ENCODE measurements at regions not wholly inside any gene's neighbourhood (a gene's known extent, or its start where the extent isn't known, plus 50 kb on each side); places are given as distances from the start of the nearest gene placed in this dataset.

DNA sequence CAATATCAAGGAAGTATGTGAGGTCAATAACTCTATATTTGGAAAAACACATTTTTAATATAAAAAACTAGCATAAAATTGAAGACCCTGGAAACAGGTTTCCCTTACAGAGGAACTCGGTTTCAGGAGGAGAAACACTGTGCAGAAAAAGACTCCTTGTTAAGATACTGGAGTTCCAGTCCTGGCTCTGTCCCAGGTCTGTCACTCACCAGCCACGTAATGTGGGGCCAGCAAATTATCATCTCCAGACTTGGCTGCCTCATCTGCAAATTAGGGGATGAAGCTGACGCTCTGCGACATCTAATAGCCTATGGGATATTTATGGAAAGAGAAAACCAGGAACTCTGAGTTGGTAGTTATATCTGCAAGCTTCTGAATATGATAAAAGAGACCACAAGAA lies 702.7 kb downstream of the EPHA7 start:
- H3K9me3 Mint-ChIP-seq = no peaks in the 10 kb centered on the region
- H3K4me1 Mint-ChIP-seq = no peaks in the 10 kb centered on the region
- intact Hi-C loops (cut with micrococcal nuclease) = no loop called here
- H3K27ac Mint-ChIP-seq = no peak overlapping the region
- no peaks in the 10 kb centered on the region for H3K27me3 Mint-ChIP-seq
- POLR2A ChIA-PET = no interaction called here
- H3K4me3 Mint-ChIP-seq = no peak overlapping the region
- CTCF ChIA-PET = no interaction called here
- TF ChIP-seq, protein P1, sequence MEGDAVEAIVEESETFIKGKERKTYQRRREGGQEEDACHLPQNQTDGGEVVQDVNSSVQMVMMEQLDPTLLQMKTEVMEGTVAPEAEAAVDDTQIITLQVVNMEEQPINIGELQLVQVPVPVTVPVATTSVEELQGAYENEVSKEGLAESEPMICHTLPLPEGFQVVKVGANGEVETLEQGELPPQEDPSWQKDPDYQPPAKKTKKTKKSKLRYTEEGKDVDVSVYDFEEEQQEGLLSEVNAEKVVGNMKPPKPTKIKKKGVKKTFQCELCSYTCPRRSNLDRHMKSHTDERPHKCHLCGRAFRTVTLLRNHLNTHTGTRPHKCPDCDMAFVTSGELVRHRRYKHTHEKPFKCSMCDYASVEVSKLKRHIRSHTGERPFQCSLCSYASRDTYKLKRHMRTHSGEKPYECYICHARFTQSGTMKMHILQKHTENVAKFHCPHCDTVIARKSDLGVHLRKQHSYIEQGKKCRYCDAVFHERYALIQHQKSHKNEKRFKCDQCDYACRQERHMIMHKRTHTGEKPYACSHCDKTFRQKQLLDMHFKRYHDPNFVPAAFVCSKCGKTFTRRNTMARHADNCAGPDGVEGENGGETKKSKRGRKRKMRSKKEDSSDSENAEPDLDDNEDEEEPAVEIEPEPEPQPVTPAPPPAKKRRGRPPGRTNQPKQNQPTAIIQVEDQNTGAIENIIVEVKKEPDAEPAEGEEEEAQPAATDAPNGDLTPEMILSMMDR (IDR thresholded peaks at IDR 0.05) = no peak
- ATAC-seq (ENCODE audit: low read depth) = no peak
- no peak for DNase-seq
- H3K36me3 Mint-ChIP-seq (ENCODE audit: low read depth) = no peaks in the 10 kb centered on the region

DNA sequence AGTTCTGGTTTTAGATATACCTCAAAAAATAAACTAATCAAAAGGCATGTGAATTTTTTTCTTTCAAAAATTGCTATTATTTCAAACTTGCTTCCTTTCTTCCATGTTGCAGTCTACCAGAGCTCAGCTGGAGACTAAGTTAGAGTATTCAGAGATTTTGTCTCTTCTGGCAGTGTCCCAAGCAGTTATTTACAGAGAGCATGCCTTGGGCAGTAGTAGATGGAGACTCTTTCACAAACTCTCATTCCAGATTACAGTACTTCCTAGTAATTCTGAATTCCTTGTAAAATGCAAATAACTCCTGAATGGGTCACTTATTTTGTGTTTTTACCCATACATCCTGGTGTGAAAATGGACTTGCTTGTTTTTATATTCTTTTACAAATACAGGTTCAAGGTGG lies 703.4 kb downstream of the EPHA7 start:
- TF ChIP-seq, protein P1 (IDR thresholded peaks at IDR 0.05) = no peak
- peaks cover under 1% of the 10 kb centered on the region for H3K9me3 Mint-ChIP-seq
- ChIA-PET POLR2A (no interaction called here), CTCF (no interaction called here)
- H3K36me3 Mint-ChIP-seq (ENCODE audit: low read depth) = no peaks in the 10 kb centered on the region
- no peaks in the 10 kb centered on the region for H3K27me3 Mint-ChIP-seq
- H3K4me1 Mint-ChIP-seq = no peaks in the 10 kb centered on the region
- intact Hi-C loops (cut with micrococcal nuclease) = no loop called here
- ATAC-seq (ENCODE audit: low read depth) (no peak), DNase-seq (no peak)
- no peak overlapping the region for H3K27ac Mint-ChIP-seq
- no peak overlapping the region for H3K4me3 Mint-ChIP-seq

DNA sequence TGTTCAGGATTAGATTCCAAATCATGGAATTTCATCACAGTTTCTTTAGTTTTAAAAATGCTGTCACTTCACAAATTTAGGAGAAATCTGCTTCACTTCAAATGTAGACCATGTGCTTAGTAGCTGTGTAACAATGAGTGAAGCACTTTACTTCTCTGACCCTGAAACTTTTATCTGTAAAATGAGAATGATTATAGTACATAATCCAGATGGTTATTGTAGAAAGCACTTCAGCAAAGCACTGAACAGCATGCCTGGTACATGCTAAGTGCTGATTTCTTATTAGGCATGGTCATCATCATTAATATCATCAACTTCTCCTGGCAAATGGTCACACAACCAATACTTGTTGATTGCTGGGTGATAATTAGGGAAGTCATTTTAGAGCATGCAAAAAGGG lies 705.0 kb downstream of the EPHA7 start:
- H3K4me3 Mint-ChIP-seq = no peak overlapping the region
- intact Hi-C loops (cut with micrococcal nuclease) = no loop called here
- peaks cover 3% of the 10 kb centered on the region for H3K9me3 Mint-ChIP-seq
- DNase-seq = no peak
- no peaks in the 10 kb centered on the region for H3K4me1 Mint-ChIP-seq
- TF ChIP-seq, protein P1 (IDR thresholded peaks at IDR 0.05) = no peak
- H3K27ac Mint-ChIP-seq = no peak overlapping the region
- no peaks in the 10 kb centered on the region for H3K27me3 Mint-ChIP-seq
- ATAC-seq (ENCODE audit: low read depth) = no peak
- ChIA-PET CTCF (interaction anchor here (0.9 kb wide), 1 partner anchor 56 kb away, joined by 4 read pairs; no protein-coding TSS in a partner anchor), POLR2A (no interaction called here)
- H3K36me3 Mint-ChIP-seq (ENCODE audit: low read depth) = no peaks in the 10 kb centered on the region

DNA sequence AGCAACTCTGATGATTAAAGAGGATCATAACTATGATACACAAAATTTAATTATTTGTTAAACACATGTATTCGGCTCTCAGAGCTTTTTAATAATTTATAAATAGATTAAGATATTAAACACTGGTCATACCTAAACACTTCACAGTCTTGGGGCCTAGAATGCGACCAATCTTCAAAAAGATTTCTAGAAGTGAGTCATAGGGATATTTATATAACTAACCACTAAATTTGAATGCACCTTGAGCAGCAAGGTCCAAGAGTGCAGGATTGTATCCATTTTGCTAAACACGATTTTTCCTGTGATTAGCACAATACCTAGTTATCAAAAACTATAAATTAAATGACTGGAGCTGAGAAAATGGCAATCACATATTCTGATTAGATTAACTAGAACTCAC lies 709.3 kb downstream of the EPHA7 start:
- TF ChIP-seq, protein P1 (IDR thresholded peaks at IDR 0.05) = no peak
- ChIA-PET POLR2A (no interaction called here), CTCF (no interaction called here)
- no peaks in the 10 kb centered on the region for H3K27me3 Mint-ChIP-seq
- intact Hi-C loops (cut with micrococcal nuclease) = no loop called here
- ATAC-seq (ENCODE audit: low read depth) (no peak), DNase-seq (no peak)
- peaks cover 5% of the 10 kb centered on the region for H3K9me3 Mint-ChIP-seq
- H3K27ac Mint-ChIP-seq = no peak overlapping the region
- H3K4me3 Mint-ChIP-seq = no peak overlapping the region
- no peaks in the 10 kb centered on the region for H3K36me3 Mint-ChIP-seq (ENCODE audit: low read depth)
- H3K4me1 Mint-ChIP-seq = no peaks in the 10 kb centered on the region

DNA sequence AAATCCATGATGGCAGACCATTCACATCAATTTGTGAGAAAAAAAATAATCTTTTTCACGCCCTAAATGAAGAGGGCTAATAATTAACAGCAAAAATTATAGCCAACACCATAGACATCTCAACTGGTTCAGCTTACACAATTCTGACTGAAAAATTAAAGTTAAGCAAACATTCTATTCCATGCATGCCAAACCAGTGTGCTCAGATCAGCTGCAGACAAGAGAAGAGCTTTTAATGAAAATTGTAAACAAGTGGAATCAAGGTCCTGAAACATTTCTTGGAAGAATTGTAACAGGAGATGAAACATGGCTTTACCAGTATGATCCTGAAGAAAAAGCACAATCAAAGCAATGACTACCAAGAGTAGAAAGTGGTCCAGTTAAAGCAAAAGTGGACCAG lies 710.4 kb downstream of the EPHA7 start:
- intact Hi-C loops (cut with micrococcal nuclease) = no loop called here
- H3K27me3 Mint-ChIP-seq = no peaks in the 10 kb centered on the region
- H3K27ac Mint-ChIP-seq = no peak overlapping the region
- POLR2A ChIA-PET = no interaction called here
- TF ChIP-seq, protein P1 (IDR thresholded peaks at IDR 0.05) = no peak
- DNase-seq (no peak), ATAC-seq (ENCODE audit: low read depth) (no peak)
- CTCF ChIA-PET = no interaction called here
- H3K4me1 Mint-ChIP-seq = no peaks in the 10 kb centered on the region
- H3K9me3 Mint-ChIP-seq = peaks cover 5% of the 10 kb centered on the region
- no peak overlapping the region for H3K4me3 Mint-ChIP-seq
- H3K36me3 Mint-ChIP-seq (ENCODE audit: low read depth) = no peaks in the 10 kb centered on the region

All from activated B cell treated with CpG ODN at 0.5 μM for 24 hours (primary cell).